ENCODE measurements at regions not wholly inside any gene's neighbourhood (a gene's known extent, or its start where the extent isn't known, plus 50 kb on each side); places are given as distances from the start of the nearest gene placed in this dataset.
A peak's percentile ranks its signal among the peaks of the same experiment; 100 is the strongest.
"Not testable (repeated sequence)": the region's sequence is repeated elsewhere in the genome, so short reads cannot be mapped to it uniquely, and the experiment has no call there.

- DNase-seq, result no peak
- intact Hi-C loops (cut with DNase I), result no loop called here
These were observed 558.8 kb upstream of the ZNF804A start for GRCh38 chr2:184039493-184039892.

- DNase-seq, result no peak
- intact Hi-C loops (cut with DNase I), result no loop called here
These were observed 558.1 kb upstream of the ZNF804A start for GRCh38 chr2:184040230-184040629.

GRCh38 chr2:184041077-184041476 lies 557.3 kb upstream of the ZNF804A start:
- DNase-seq, result no peak
- intact Hi-C loops (cut with DNase I), result no loop called here

- no peak for DNase-seq
- intact Hi-C loops (cut with DNase I), result no loop called here
These were observed 556.6 kb upstream of the ZNF804A start for GRCh38 chr2:184041777-184042176.

GRCh38 chr2:184047536-184047935 lies 550.8 kb upstream of the ZNF804A start:
- DNase-seq, result no peak
- intact Hi-C loops (cut with DNase I), result no loop called here

GRCh38 chr2:184049566-184049965 lies 548.8 kb upstream of the ZNF804A start:
- intact Hi-C loops (cut with DNase I), result no loop called here
- no peak for DNase-seq

GRCh38 chr2:184053326-184053725 lies 545.0 kb upstream of the ZNF804A start:
- no peak for DNase-seq
- intact Hi-C loops (cut with DNase I), result no loop called here

GRCh38 chr2:184054419-184054818 lies 543.9 kb upstream of the ZNF804A start:
- intact Hi-C loops (cut with DNase I); DNase-seq: not testable (repeated sequence)

- DNase-seq, result no peak
- intact Hi-C loops (cut with DNase I), result no loop called here
These were observed 540.4 kb upstream of the ZNF804A start for GRCh38 chr2:184057910-184058309.

GRCh38 chr2:184060268-184060667 lies 538.1 kb upstream of the ZNF804A start:
- intact Hi-C loops (cut with DNase I); DNase-seq: not testable (repeated sequence)

- intact Hi-C loops (cut with DNase I), result no loop called here
These were observed 530.8 kb upstream of the ZNF804A start for GRCh38 chr2:184067502-184067901.

GRCh38 chr2:184072470-184072869 lies 525.9 kb upstream of the ZNF804A start:
- intact Hi-C loops (cut with DNase I), result no loop called here
- no peak for DNase-seq

More at GRCh38 chr2:184067502-184067901, 530.8 kb upstream of the ZNF804A start:
- no peak for DNase-seq

- no peak for DNase-seq
- intact Hi-C loops (cut with DNase I), result no loop called here
These were observed 519.8 kb upstream of the ZNF804A start for GRCh38 chr2:184078496-184078895.

- DNase-seq, result no peak
- intact Hi-C loops (cut with DNase I), result no loop called here
These were observed 506.9 kb upstream of the ZNF804A start for GRCh38 chr2:184091456-184091855.

GRCh38 chr2:184113696-184114403 lies 484.5 kb upstream of the ZNF804A start:
- intact Hi-C loops (cut with DNase I), result no loop called here
- no peak for DNase-seq

GRCh38 chr2:184114439-184114838 lies 483.9 kb upstream of the ZNF804A start:
- DNase-seq, result no peak
- intact Hi-C loops (cut with DNase I), result no loop called here

GRCh38 chr2:184119989-184120800 lies 478.1 kb upstream of the ZNF804A start:
- no peak for DNase-seq
- intact Hi-C loops (cut with DNase I), result no loop called here

- intact Hi-C loops (cut with DNase I), result no loop called here
- no peak for DNase-seq
These were observed 472.5 kb upstream of the ZNF804A start for GRCh38 chr2:184125867-184126266.

- DNase-seq, result no peak
- intact Hi-C loops (cut with DNase I), result no loop called here
These were observed 469.3 kb upstream of the ZNF804A start for GRCh38 chr2:184129073-184129472.

GRCh38 chr2:184137955-184138354 lies 460.4 kb upstream of the ZNF804A start:
- intact Hi-C loops (cut with DNase I), result no loop called here

GRCh38 chr2:184141866-184142265 lies 456.5 kb upstream of the ZNF804A start:
- no peak for DNase-seq
- intact Hi-C loops (cut with DNase I), result no loop called here

More at GRCh38 chr2:184137955-184138354, 460.4 kb upstream of the ZNF804A start:
- peak in 1 of 10 donors; percentile 46 for DNase-seq

- DNase-seq, result no peak
- intact Hi-C loops (cut with DNase I), result no loop called here
These were observed 443.9 kb upstream of the ZNF804A start for GRCh38 chr2:184154438-184154837.
